Heart right ventricle (tissue), 16 donors: ENCODE measurements at regions not wholly inside any gene's neighbourhood (a gene's known extent, or its start where the extent isn't known, plus 50 kb on each side); places are given as distances from the start of the nearest gene placed in this dataset.
A peak's percentile ranks its signal among the peaks of the same experiment; 100 is the strongest.

ENCODE experiments used
- ATAC-seq, 8 donors: fragments of 200-7000 bp; cut with Tn5 transposase; one replicate each; pipeline ENCODE4 v1.9.1; 2020; ENCODE audit warnings: mild to moderate bottlenecking in 8 of 8, moderate library complexity in 8 of 8, moderate number of reproducible peaks in 1 of 8
- DNase-seq, 2 donors: peaks; one replicate each; pipeline ENCODE4 v3.0.0-alpha.2; 2020
- H3K27ac ChIP-seq, 10 donors: fragments of 200-600 bp; sonication (generic) in 2 of 10; one replicate each; pipeline versions ENCODE4 v1.5.0 to v1.8.0; 2020 to 2022; ENCODE audit warnings: mild to moderate bottlenecking in 3 of 10
- H3K27me3 ChIP-seq, 7 donors: fragments of 200-600 bp; one replicate each; pipeline ENCODE4 v1.8.0; 2021 to 2022; ENCODE audit warnings: mild to moderate bottlenecking in 2 of 7
- H3K36me3 ChIP-seq, 9 donors: fragments of 200-600 bp; sonication (generic) in 1 of 9; one replicate each; pipeline versions ENCODE4 v1.5.0 to v1.8.0; 2020 to 2022; ENCODE audit warnings: mild to moderate bottlenecking in 2 of 9
- H3K4me1 ChIP-seq, 9 donors: fragments of 200-600 bp; sonication (generic) in 1 of 9; one replicate each; pipeline versions ENCODE4 v1.5.0 to v1.8.0; 2020 to 2022; ENCODE audit warnings: mild to moderate bottlenecking in 4 of 9
- H3K4me3 ChIP-seq, 10 donors: fragments of 200-600 bp; sonication (generic) in 2 of 10; one replicate each; pipeline versions ENCODE4 v1.5.0 to v1.8.0; 2020 to 2022; ENCODE audit warnings: mild to moderate bottlenecking in 7 of 10, moderate library complexity in 2 of 10
- H3K9me3 ChIP-seq, 11 donors: fragments of 200-600 bp in 10 of 11; sonication (generic) in 2 of 11; one replicate each; pipeline versions ENCODE4 v1.5.0 to v1.8.0; 2013 to 2022; ENCODE audit warnings: mild to moderate bottlenecking in 2 of 11, control low read depth in 1 of 11, moderate library complexity in 1 of 11
- CTCF ChIP-seq, 9 donors: fragments of 200-600 bp; sonication (generic) in 2 of 9; IDR thresholded peaks; one replicate each; pipeline versions ENCODE4 v1.5.0 to v1.8.0; 2021 to 2022; ENCODE audit warnings: antibody characterized with exemption in 9 of 9, mild to moderate bottlenecking in 5 of 9, moderate library complexity in 1 of 9
- WGBS, 2 donors: extraction: QIAGEN DNeasy Blood & Tissue Kit; methylation state at CpG; one replicate each; pipeline ENCODE4 v1.1.7; 2013; ENCODE audit warnings: inconsistent platforms in 1 of 2; 5-methylcytosine and 5-hydroxymethylcytosine counted together
- intact Hi-C, 10 donors: fragments of 100-400 bp; cut with DNase I; formaldehyde crosslinking; loops; one replicate each; pipeline versions ENCODE4 v1.11.1 to v1.14.2; 2022
- donor health status: Arrhythmogenic right ventricular cardiomyopathy.
- donor health status: ischemic (EF 13 %, LVEDD 7.1; RV severe dilation, severe dysfunction).
- donor health status: healthy with polysubstance abuse.
- donor health status: DM: no; HTN: yes; CAD: no.
- donor health status: DM: no; HTN: no; CAD: no.
- donor health status: ischemic (EF 25% LVEDD 6.9; RV normal size, moderate dysfunction).
- donor health status: ischemic (EF 25% LVEDD 5.7; RV mildly dilated, moderate dysfunction).
- donor health status: healthy.
- donor health status: DM: yes; HTN: yes; CAD: no.
- donor health status: Ischemic cardiomyopathy.
- donor health status: ischemic (EF 35%, LVEDD 5.7; RV mildly dilated, moderate dysfunction).
- donor health status: nonischemic (EF 11% LVEDD 7.7; RV severe dilation, severe dysfunction).
- donor health status: DM: yes; HTN: yes; CAD: no.
- donor health status: PGD.
- donor health status: ischemic (EF 29% LVEDD 5.4; RV normal size, mild dysfunction).
- donor health status: nonischemic (EF 23%, LVEDD 6.1; RV moderate dilation, normal function).

DNA sequence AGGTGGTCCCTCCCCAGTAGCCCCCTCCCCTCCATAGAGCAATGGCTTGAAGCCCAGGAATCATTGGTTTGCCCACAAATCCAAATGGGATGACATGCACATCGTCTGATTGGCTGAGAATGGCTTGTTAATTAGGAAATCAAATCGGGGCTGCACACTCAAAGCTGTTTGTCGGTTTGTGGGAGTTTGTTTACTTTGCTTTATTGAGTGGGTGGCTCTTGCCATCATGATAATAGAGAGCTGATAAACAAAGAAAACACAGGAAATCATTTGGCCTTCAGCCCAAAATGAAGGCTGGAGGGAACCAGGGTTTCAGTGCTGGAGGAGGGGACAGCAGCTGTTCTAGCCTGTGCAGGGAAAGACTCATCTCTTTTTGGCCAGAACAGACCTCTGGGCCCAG is 316.3 kb downstream of the CBLN1 start:
- no peak for TF ChIP-seq CTCF (IDR thresholded peaks at IDR 0.05)
- Histone ChIP-seq H3K4me3 (no peak overlapping the region), H3K9me3 (no peaks in the 10 kb centered on the region), H3K27me3 (no peaks in the 10 kb centered on the region), H3K27ac (no peak overlapping the region), H3K36me3 (no peaks in the 10 kb centered on the region), H3K4me1 (peaks cover 0 to 7% (median 0%) of the 10 kb centered on the region in 9 donors)
- intact Hi-C loops: no loop called here
- DNase-seq (no peak), ATAC-seq (no peak)
- WGBS, 2 donors: 37 to 42% methylated on average over 3 of the region's 3 CpGs

GRCh38 chr16:48963901-48964615 is 317.6 kb downstream of the CBLN1 start:
- intact Hi-C loops: no loop called here
- ATAC-seq (peak in 1 of 8 donors; percentile 23), DNase-seq (no peak)

DNA sequence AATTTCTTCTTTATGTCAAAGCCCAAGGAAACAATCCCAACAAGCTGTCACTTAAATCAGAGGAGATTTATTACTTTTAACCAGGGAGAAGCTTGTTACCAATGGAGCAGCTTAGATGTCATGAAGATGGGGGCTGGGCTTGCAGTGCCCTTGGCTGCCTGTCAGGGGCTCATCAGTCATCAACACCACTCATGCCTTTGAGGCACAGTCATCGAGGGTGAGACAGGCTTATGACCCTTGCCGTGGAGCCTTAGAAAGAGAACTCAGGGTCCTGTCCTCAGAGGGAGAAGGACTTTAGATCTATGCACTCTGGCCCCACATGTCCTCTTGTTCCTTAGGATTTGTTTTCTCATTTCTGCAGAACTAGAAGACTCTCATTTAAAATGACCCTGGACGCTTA is 318.3 kb downstream of the CBLN1 start:
- ATAC-seq (peak in 3 of 8 donors; percentile 31 to 79 (median 58)), DNase-seq (peak in 1 of 2 donors; percentile 7)
- Histone ChIP-seq H3K27me3 (no peaks in the 10 kb centered on the region), H3K9me3 (no peaks in the 10 kb centered on the region), H3K4me1 (peaks cover 0 to 20% (median 0%) of the 10 kb centered on the region in 9 donors), H3K36me3 (no peaks in the 10 kb centered on the region), H3K4me3 (no peak overlapping the region), H3K27ac (no peak overlapping the region)
- TF ChIP-seq CTCF (IDR thresholded peaks at IDR 0.05): no peak
- WGBS, 2 donors: 34 to 39% methylated on average over 3 of the region's 3 CpGs
- intact Hi-C loops: no loop called here

More at GRCh38 chr16:48963901-48964615, 317.6 kb downstream of the CBLN1 start:
- Histone ChIP-seq H3K4me3 (no peak overlapping the region), H3K36me3 (no peaks in the 10 kb centered on the region), H3K4me1 (peaks cover 0 to 13% (median 0%) of the 10 kb centered on the region in 9 donors), H3K27ac (no peak overlapping the region), H3K27me3 (no peaks in the 10 kb centered on the region), H3K9me3 (no peaks in the 10 kb centered on the region)
- TF ChIP-seq CTCF (IDR thresholded peaks at IDR 0.05): no peak
- 93 to 95% methylated on average over 1 of the region's 1 CpG for WGBS, 2 donors

- Histone ChIP-seq H3K9me3 (no peaks in the 10 kb centered on the region), H3K27ac (no peak overlapping the region), H3K4me1 (peaks cover 0 to 30% (median 0%) of the 10 kb centered on the region in 9 donors), H3K27me3 (no peaks in the 10 kb centered on the region), H3K4me3 (no peak overlapping the region), H3K36me3 (no peaks in the 10 kb centered on the region)
- WGBS, 2 donors: 91 to 92% methylated on average over 4 of the region's 4 CpGs
- DNase-seq: no peak
- ATAC-seq: no peak
- no peak for TF ChIP-seq CTCF (IDR thresholded peaks at IDR 0.05)
- intact Hi-C loops: no loop called here
Observed at GRCh38 chr16:48961546-48961945, 320.1 kb downstream of the CBLN1 start.
